CD4-positive, CD25-positive, alpha-beta regulatory T cell (primary cell): ENCODE measurements at regions not wholly inside any gene's neighbourhood (a gene's known extent, or its start where the extent isn't known, plus 50 kb on each side); places are given as distances from the start of the nearest gene placed in this dataset.
A peak's percentile ranks its signal among the peaks of the same experiment; 100 is the strongest.

Source experiments
- ATAC-seq, 2 donors: fragments of 150-1000 bp; cut with Tn5 transposase; one replicate each; pipeline ENCODE4 v1.10.0; 2021; ENCODE audit warnings: low read depth in 2 of 2, moderate number of reproducible peaks in 2 of 2, moderate library complexity in 1 of 2
- DNase-seq, 3 donors: peaks; one replicate each; pipeline versions ENCODE4 v3.0.0 to v3.0.0-alpha.2; 2012 to 2022; ENCODE audit warnings: mixed read lengths in 1 of 3
- H3K27ac ChIP-seq: one replicate; pipeline ENCODE4 v1.7.0; 2013; ENCODE audit warnings: mild to moderate bottlenecking, low read length; ENCODE audit not compliant: insufficient read depth, poor library complexity, severe bottlenecking
- H3K27me3 ChIP-seq: one replicate; pipeline ENCODE4 v1.7.0; 2013; ENCODE audit warnings: low read length; ENCODE audit not compliant: control insufficient read depth, insufficient read depth
- H3K36me3 ChIP-seq: one replicate; pipeline ENCODE4 v1.7.0; 2013; ENCODE audit warnings: mild to moderate bottlenecking, low read length, moderate library complexity; ENCODE audit not compliant: control insufficient read depth, insufficient read depth
- H3K4me1 ChIP-seq: 2 replicates; pipeline ENCODE4 v1.7.0; 2013; ENCODE audit warnings: mild to moderate bottlenecking, low read length; ENCODE audit not compliant: insufficient read depth, control insufficient read depth, poor library complexity, severe bottlenecking
- H3K4me3 ChIP-seq: one replicate; pipeline ENCODE4 v1.7.0; 2013; ENCODE audit warnings: low read depth, mild to moderate bottlenecking, low read length, moderate library complexity
- H3K9me3 ChIP-seq, 2 experiments: 1 replicate in 1 of 2; 2 replicates in 1 of 2; pipeline ENCODE4 v1.7.0; 2013; ENCODE audit warnings: low read length in 2 of 2, mild to moderate bottlenecking in 1 of 2, moderate library complexity in 1 of 2; ENCODE audit not compliant: control insufficient read depth in 2 of 2
- H3K27ac Mint-ChIP-seq, 3 donors: one replicate each; pipeline ENCODE4 v1.8.0; 2020 to 2022; ENCODE audit warnings: mild to moderate bottlenecking in 3 of 3, mixed read lengths in 3 of 3, moderate library complexity in 2 of 3
- H3K27me3 Mint-ChIP-seq: one replicate; pipeline ENCODE4 v1.8.0; 2022; ENCODE audit warnings: mild to moderate bottlenecking, mixed read lengths
- H3K36me3 Mint-ChIP-seq: one replicate; pipeline ENCODE4 v1.8.0; 2020; ENCODE audit warnings: mixed read lengths
- H3K4me1 Mint-ChIP-seq, 4 donors: one replicate each; pipeline ENCODE4 v1.8.0; 2020 to 2022; ENCODE audit warnings: mixed read lengths in 4 of 4, mild to moderate bottlenecking in 1 of 4
- H3K4me3 Mint-ChIP-seq, 4 donors: one replicate each; pipeline ENCODE4 v1.8.0; 2020 to 2022; ENCODE audit warnings: mild to moderate bottlenecking in 4 of 4, mixed read lengths in 4 of 4, moderate library complexity in 3 of 4
- H3K9me3 Mint-ChIP-seq, 7 donors: one replicate each; pipeline ENCODE4 v1.8.0; 2020 to 2022; ENCODE audit warnings: mixed read lengths in 7 of 7, mild to moderate bottlenecking in 3 of 7, moderate library complexity in 2 of 7

DNA sequence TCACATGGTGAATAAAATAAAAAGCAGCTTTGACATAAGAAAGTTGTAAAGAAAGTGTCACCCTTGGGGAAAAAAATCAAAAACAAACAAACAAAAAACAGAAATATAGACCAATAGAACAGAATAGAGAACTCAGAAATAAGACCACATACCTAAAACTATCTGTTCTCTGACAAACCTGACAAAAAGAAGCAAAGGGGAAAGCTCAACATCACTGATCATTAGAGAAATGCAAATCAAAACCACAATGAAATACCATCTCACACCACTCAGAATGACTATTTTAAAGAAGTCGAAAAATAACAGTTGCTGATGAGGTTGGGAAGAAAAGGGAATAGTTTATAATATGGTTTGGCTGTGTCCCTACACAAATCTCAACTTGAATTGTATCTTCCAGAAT lies 159.1 kb downstream of the TINAG start:
- Mint-ChIP-seq H3K4me3 (no peak overlapping the region), H3K4me1 (no peaks in the 10 kb centered on the region), H3K27me3 (no peaks in the 10 kb centered on the region), H3K36me3 (no peaks in the 10 kb centered on the region), H3K9me3 (peaks cover 2 to 27% (median 5%) of the 10 kb centered on the region in 7 donors), H3K27ac (peak overlapping the region in 1 of 3 donors; percentile 76)
- H3K9me3 ChIP-seq: peaks cover 0 to 3% of the 10 kb centered on the region in 2 experiments
- DNase-seq: no peak
- no peaks in the 10 kb centered on the region for H3K36me3 ChIP-seq
- H3K4me3 ChIP-seq: no peak overlapping the region
- no peak overlapping the region for H3K27ac ChIP-seq
- no peaks in the 10 kb centered on the region for H3K4me1 ChIP-seq
- H3K27me3 ChIP-seq: no peaks in the 10 kb centered on the region
- no peak for ATAC-seq

- no peak for DNase-seq
- no peaks in the 10 kb centered on the region for H3K4me1 ChIP-seq
- Mint-ChIP-seq H3K27me3 (no peaks in the 10 kb centered on the region), H3K4me3 (no peak overlapping the region), H3K9me3 (peaks cover 0 to 8% (median 1%) of the 10 kb centered on the region in 7 donors), H3K36me3 (no peaks in the 10 kb centered on the region), H3K27ac (no peak overlapping the region), H3K4me1 (no peaks in the 10 kb centered on the region)
- no peak overlapping the region for H3K4me3 ChIP-seq
- H3K36me3 ChIP-seq: no peaks in the 10 kb centered on the region
- H3K27ac ChIP-seq: no peak overlapping the region
- no peaks in the 10 kb centered on the region for H3K27me3 ChIP-seq
- no peaks in the 10 kb centered on the region for H3K9me3 ChIP-seq
- no peak for ATAC-seq
These were observed 165.1 kb downstream of the TINAG start for GRCh38 chr6:54473328-54473727.

- Mint-ChIP-seq H3K4me3 (no peak overlapping the region), H3K4me1 (no peaks in the 10 kb centered on the region), H3K9me3 (peaks cover 0 to 6% (median 1%) of the 10 kb centered on the region in 7 donors), H3K36me3 (no peaks in the 10 kb centered on the region), H3K27ac (no peak overlapping the region), H3K27me3 (no peaks in the 10 kb centered on the region)
- ATAC-seq (no peak), DNase-seq (no peak)
- H3K4me3 ChIP-seq: no peak overlapping the region
- no peaks in the 10 kb centered on the region for H3K36me3 ChIP-seq
- no peaks in the 10 kb centered on the region for H3K27me3 ChIP-seq
- no peaks in the 10 kb centered on the region for H3K4me1 ChIP-seq
- H3K27ac ChIP-seq: no peak overlapping the region
- no peaks in the 10 kb centered on the region for H3K9me3 ChIP-seq
These were observed 166.7 kb downstream of the TINAG start for GRCh38 chr6:54474898-54475297.

- Mint-ChIP-seq H3K4me3 (no peak overlapping the region), H3K4me1 (no peaks in the 10 kb centered on the region), H3K36me3 (no peaks in the 10 kb centered on the region), H3K27ac (no peak overlapping the region), H3K27me3 (no peaks in the 10 kb centered on the region), H3K9me3 (peaks cover 0 to 10% (median 4%) of the 10 kb centered on the region in 7 donors)
- Histone ChIP-seq H3K4me3 (no peak overlapping the region), H3K27me3 (no peaks in the 10 kb centered on the region), H3K9me3 (no peaks in the 10 kb centered on the region), H3K4me1 (no peaks in the 10 kb centered on the region), H3K27ac (no peak overlapping the region), H3K36me3 (no peaks in the 10 kb centered on the region)
- DNase-seq (no peak), ATAC-seq (no peak)
These were observed 172.8 kb downstream of the TINAG start for GRCh38 chr6:54481091-54481490.

- Histone ChIP-seq H3K36me3 (no peaks in the 10 kb centered on the region), H3K9me3 (no peaks in the 10 kb centered on the region), H3K27ac (no peak overlapping the region), H3K27me3 (no peaks in the 10 kb centered on the region), H3K4me3 (no peak overlapping the region), H3K4me1 (no peaks in the 10 kb centered on the region)
- Mint-ChIP-seq H3K9me3 (peaks cover 4 to 41% (median 6%) of the 10 kb centered on the region in 7 donors), H3K36me3 (no peaks in the 10 kb centered on the region), H3K4me3 (no peak overlapping the region), H3K27ac (no peak overlapping the region), H3K27me3 (no peaks in the 10 kb centered on the region), H3K4me1 (no peaks in the 10 kb centered on the region)
- DNase-seq (no peak), ATAC-seq (no peak)
These were observed 183.2 kb downstream of the TINAG start for GRCh38 chr6:54491431-54491830.

DNA sequence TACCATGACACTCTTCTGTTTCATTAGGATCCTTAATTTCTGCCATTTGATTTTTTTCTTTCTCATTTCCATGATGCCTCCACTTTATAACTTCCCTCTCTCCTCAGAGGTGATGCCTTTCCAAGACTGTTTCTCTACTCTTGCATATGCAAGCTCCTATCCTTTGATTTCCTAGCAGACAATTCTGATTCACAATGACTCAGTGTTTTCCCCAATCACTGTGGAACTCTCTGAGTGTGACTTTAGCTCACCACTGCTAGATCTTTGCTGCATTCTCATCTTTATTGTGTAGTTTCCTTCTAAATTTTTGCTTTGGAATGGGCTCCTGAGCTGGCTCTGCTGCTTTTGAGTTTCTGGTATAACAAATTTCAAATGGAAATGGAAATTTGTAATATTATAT lies 184.9 kb downstream of the TINAG start:
- Mint-ChIP-seq H3K36me3 (no peaks in the 10 kb centered on the region), H3K9me3 (peaks cover 6 to 34% (median 8%) of the 10 kb centered on the region in 7 donors), H3K4me1 (no peaks in the 10 kb centered on the region), H3K27ac (no peak overlapping the region), H3K4me3 (no peak overlapping the region), H3K27me3 (no peaks in the 10 kb centered on the region)
- Histone ChIP-seq H3K4me1 (no peaks in the 10 kb centered on the region), H3K4me3 (no peak overlapping the region), H3K27me3 (no peaks in the 10 kb centered on the region), H3K27ac (no peak overlapping the region), H3K36me3 (no peaks in the 10 kb centered on the region), H3K9me3 (no peaks in the 10 kb centered on the region)
- no peak for DNase-seq
- no peak for ATAC-seq

DNA sequence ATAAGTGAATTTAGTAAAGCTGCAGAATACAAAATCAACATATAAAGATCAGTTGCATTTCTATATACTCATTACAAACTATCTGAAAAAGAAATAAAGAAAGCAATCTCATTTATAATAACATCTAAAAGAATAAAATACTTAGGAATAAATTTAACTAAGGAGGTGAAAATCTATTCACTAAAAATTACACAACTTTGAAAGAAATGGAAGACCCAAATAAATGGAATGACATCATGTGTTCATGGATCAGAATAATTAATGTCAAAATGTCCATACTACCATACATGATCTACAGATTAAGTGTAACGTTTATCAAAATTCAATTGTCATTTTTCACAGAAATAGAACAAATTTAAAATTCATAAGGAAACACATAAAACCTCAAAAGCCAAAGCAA lies 194.9 kb downstream of the TINAG start:
- H3K36me3 ChIP-seq: no peaks in the 10 kb centered on the region
- H3K27ac Mint-ChIP-seq: no peak overlapping the region
- H3K4me1 ChIP-seq: no peaks in the 10 kb centered on the region

DNA sequence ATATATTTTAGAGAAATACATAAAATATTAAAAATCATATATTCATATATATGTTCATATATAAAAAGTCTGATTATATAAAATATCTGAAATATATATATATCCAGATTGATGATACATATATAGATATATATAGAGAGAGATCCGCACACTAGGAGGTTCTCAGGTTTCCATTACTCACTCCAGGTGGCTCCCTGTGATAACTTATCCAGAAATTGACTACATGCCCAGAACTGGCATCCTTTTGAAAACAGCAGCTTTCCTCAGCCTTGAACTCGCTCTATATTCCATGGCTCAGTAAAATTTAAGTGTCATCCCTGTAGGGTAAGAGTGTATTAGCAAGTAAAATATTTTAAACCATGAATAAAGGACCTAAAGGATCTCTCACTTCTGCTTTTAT lies 206.8 kb downstream of the TINAG start:
- Histone ChIP-seq H3K4me1 (no peaks in the 10 kb centered on the region), H3K27me3 (no peaks in the 10 kb centered on the region), H3K9me3 (peaks cover 0 to 2% of the 10 kb centered on the region in 2 experiments), H3K27ac (no peak overlapping the region), H3K36me3 (no peaks in the 10 kb centered on the region), H3K4me3 (no peak overlapping the region)
- H3K27ac Mint-ChIP-seq: no peak overlapping the region
- DNase-seq: no peak
- H3K27me3 Mint-ChIP-seq: no peaks in the 10 kb centered on the region
- no peaks in the 10 kb centered on the region for H3K36me3 Mint-ChIP-seq
- H3K4me3 Mint-ChIP-seq: no peak overlapping the region
- no peaks in the 10 kb centered on the region for H3K4me1 Mint-ChIP-seq
- peaks cover 0 to 7% (median 5%) of the 10 kb centered on the region in 7 donors for H3K9me3 Mint-ChIP-seq
- no peak for ATAC-seq

More for the DNA sequence above, 194.9 kb downstream of the TINAG start:
- no peaks in the 10 kb centered on the region for H3K27me3 Mint-ChIP-seq
- no peaks in the 10 kb centered on the region for H3K4me1 Mint-ChIP-seq
- H3K4me3 Mint-ChIP-seq: no peak overlapping the region
- Histone ChIP-seq H3K9me3 (peaks cover 0 to 7% of the 10 kb centered on the region in 2 experiments), H3K27me3 (no peaks in the 10 kb centered on the region), H3K27ac (no peak overlapping the region), H3K4me3 (no peak overlapping the region)
- H3K9me3 Mint-ChIP-seq: peaks cover 0 to 18% (median 9%) of the 10 kb centered on the region in 7 donors
- ATAC-seq (no peak), DNase-seq (no peak)
- no peaks in the 10 kb centered on the region for H3K36me3 Mint-ChIP-seq
